Suprapubic skin (tissue), 4 donors: ENCODE measurements at regions not wholly inside any gene's neighbourhood (a gene's known extent, or its start where the extent isn't known, plus 50 kb on each side); places are given as distances from the start of the nearest gene placed in this dataset.

ENCODE experiments used
- DNase-seq, 2 donors: peaks; one replicate each; pipeline ENCODE4 v3.0.0-alpha.2; 2019; ENCODE audit warnings: low spot score in 2 of 2
- H3K27ac ChIP-seq: fragments of 200-600 bp; sonication (generic); one replicate; pipeline ENCODE4 v1.5.1; 2019
- H3K27me3 ChIP-seq: fragments of 200-600 bp; sonication (generic); one replicate; pipeline ENCODE4 v1.5.1; 2019
- H3K36me3 ChIP-seq: fragments of 200-600 bp; sonication (generic); one replicate; pipeline ENCODE4 v1.5.1; 2019
- H3K4me1 ChIP-seq: fragments of 200-600 bp; sonication (generic); one replicate; pipeline ENCODE4 v1.5.1; 2019
- H3K4me3 ChIP-seq: fragments of 200-600 bp; sonication (generic); one replicate; pipeline ENCODE4 v1.5.1; 2019; ENCODE audit warnings: mild to moderate bottlenecking
- H3K9me3 ChIP-seq: fragments of 200-600 bp; sonication (generic); one replicate; pipeline ENCODE4 v1.5.1; 2019
- CTCF ChIP-seq, 2 donors: fragments of 200-600 bp in 1 of 2; fragments of 450-650 bp in 1 of 2; sonication (generic) in 1 of 2; IDR thresholded peaks; one replicate each; pipeline ENCODE4 v1.5.1; 2016 to 2019; ENCODE audit warnings: antibody characterized with exemption in 2 of 2, mild to moderate bottlenecking in 1 of 2, moderate library complexity in 1 of 2
- EP300 ChIP-seq: sonication (generic); formaldehyde crosslinking; IDR thresholded peaks from one replicate; pipeline ENCODE4 v1.6.1; 2017; ENCODE audit warnings: antibody characterized with exemption
- POLR2A ChIP-seq, 2 donors: fragments of 450-650 bp; IDR thresholded peaks; one replicate each; pipeline ENCODE4 v1.6.1; 2017; ENCODE audit warnings: antibody characterized with exemption in 2 of 2, mild to moderate bottlenecking in 2 of 2, moderate library complexity in 2 of 2
- POLR2AphosphoS5 ChIP-seq, 3 donors: sonication (generic); formaldehyde crosslinking; IDR thresholded peaks; one replicate each; pipeline ENCODE4 v1.6.1; 2017; ENCODE audit warnings: antibody characterized with exemption in 3 of 3
- WGBS: methylation state at CpG from one replicate; pipeline ENCODE4 v1.1.5; 2018; 5-methylcytosine and 5-hydroxymethylcytosine counted together

- WGBS: 64% methylated on average over 2 of the region's 2 CpGs
- no peak overlapping the region for H3K4me3 ChIP-seq
- H3K36me3 ChIP-seq: no peaks in the 10 kb centered on the region
- H3K27me3 ChIP-seq: no peaks in the 10 kb centered on the region
- no peaks in the 10 kb centered on the region for H3K9me3 ChIP-seq
- no peaks in the 10 kb centered on the region for H3K4me1 ChIP-seq
- TF ChIP-seq CTCF (IDR thresholded peaks at IDR 0.05) (no peak), POLR2A (IDR thresholded peaks at IDR 0.05) (no peak), POLR2AphosphoS5 (IDR thresholded peaks at IDR 0.05) (no peak), EP300 (no peak)
- DNase-seq: no peak
- no peak overlapping the region for H3K27ac ChIP-seq
Observed at GRCh38 chr6:4589295-4589694, 186.9 kb upstream of the CDYL start.

- Histone ChIP-seq H3K36me3 (no peaks in the 10 kb centered on the region), H3K4me3 (no peak overlapping the region), H3K4me1 (no peaks in the 10 kb centered on the region), H3K27ac (no peak overlapping the region), H3K9me3 (no peaks in the 10 kb centered on the region), H3K27me3 (no peaks in the 10 kb centered on the region)
- 97% methylated on average over 7 of the region's 7 CpGs for WGBS
- TF ChIP-seq CTCF (IDR thresholded peaks at IDR 0.05): no peak
- TF ChIP-seq POLR2AphosphoS5 (IDR thresholded peaks at IDR 0.05): no peak
- TF ChIP-seq POLR2A (IDR thresholded peaks at IDR 0.05): no peak
- no peak for DNase-seq
Observed at GRCh38 chr6:4588581-4588980, 187.6 kb upstream of the CDYL start.

GRCh38 chr6:4588163-4588562 lies 188.0 kb upstream of the CDYL start:
- no peak for DNase-seq
- no peak for TF ChIP-seq EP300
- TF ChIP-seq POLR2AphosphoS5 (IDR thresholded peaks at IDR 0.05): no peak
- TF ChIP-seq POLR2A (IDR thresholded peaks at IDR 0.05): no peak
- TF ChIP-seq CTCF (IDR thresholded peaks at IDR 0.05): no peak
- H3K36me3 ChIP-seq: no peaks in the 10 kb centered on the region
- no peak overlapping the region for H3K4me3 ChIP-seq
- H3K4me1 ChIP-seq: no peaks in the 10 kb centered on the region
- WGBS: 95% methylated on average over 5 of the region's 5 CpGs
- no peaks in the 10 kb centered on the region for H3K27me3 ChIP-seq
- no peak overlapping the region for H3K27ac ChIP-seq
- H3K9me3 ChIP-seq: no peaks in the 10 kb centered on the region

GRCh38 chr6:4587171-4587570 lies 189.0 kb upstream of the CDYL start:
- Histone ChIP-seq H3K9me3 (no peaks in the 10 kb centered on the region), H3K27ac (no peak overlapping the region), H3K36me3 (no peaks in the 10 kb centered on the region), H3K27me3 (no peaks in the 10 kb centered on the region), H3K4me1 (no peaks in the 10 kb centered on the region), H3K4me3 (no peak overlapping the region)
- TF ChIP-seq CTCF (IDR thresholded peaks at IDR 0.05) (no peak), POLR2A (IDR thresholded peaks at IDR 0.05) (no peak), POLR2AphosphoS5 (IDR thresholded peaks at IDR 0.05) (no peak), EP300 (no peak)
- no peak for DNase-seq
- 76% methylated on average over 4 of the region's 4 CpGs for WGBS

GRCh38 chr6:4586469-4586859 lies 189.7 kb upstream of the CDYL start:
- no peak for DNase-seq
- no peaks in the 10 kb centered on the region for H3K4me1 ChIP-seq
- no peaks in the 10 kb centered on the region for H3K36me3 ChIP-seq
- no peaks in the 10 kb centered on the region for H3K9me3 ChIP-seq
- H3K27ac ChIP-seq: no peak overlapping the region
- WGBS: 92% methylated on average over 3 of the region's 3 CpGs
- H3K4me3 ChIP-seq: no peak overlapping the region
- TF ChIP-seq EP300 (no peak), CTCF (IDR thresholded peaks at IDR 0.05) (no peak), POLR2A (IDR thresholded peaks at IDR 0.05) (no peak), POLR2AphosphoS5 (IDR thresholded peaks at IDR 0.05) (no peak)
- H3K27me3 ChIP-seq: no peaks in the 10 kb centered on the region
